ENCODE measurements at regions not wholly inside any gene's neighbourhood (a gene's known extent, or its start where the extent isn't known, plus 50 kb on each side); places are given as distances from the start of the nearest gene placed in this dataset.
"Not testable (repeated sequence)": the region's sequence is repeated elsewhere in the genome, so short reads cannot be mapped to it uniquely, and the experiment has no call there.

DNA sequence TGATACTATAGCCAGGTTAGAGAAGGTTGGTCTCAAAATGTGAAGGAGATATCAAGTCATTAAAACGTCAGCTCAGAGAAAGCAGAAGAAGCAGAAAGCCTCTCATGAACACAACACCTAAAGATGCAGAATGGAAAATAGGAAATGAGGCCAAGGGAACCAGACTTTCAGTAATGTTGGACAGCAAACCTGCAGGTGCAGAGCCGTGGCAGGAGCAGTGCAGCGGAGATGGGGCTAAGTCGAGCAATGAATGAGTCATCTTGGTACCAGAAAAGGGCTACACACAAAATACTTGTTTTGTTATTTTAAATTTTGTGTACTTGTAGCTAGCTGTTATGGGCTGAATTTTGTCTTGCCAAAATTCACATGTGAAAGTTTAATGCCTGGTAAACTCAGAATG lies 479.6 kb upstream of the POM121L12 start:
- TF ChIP-seq, protein P1, sequence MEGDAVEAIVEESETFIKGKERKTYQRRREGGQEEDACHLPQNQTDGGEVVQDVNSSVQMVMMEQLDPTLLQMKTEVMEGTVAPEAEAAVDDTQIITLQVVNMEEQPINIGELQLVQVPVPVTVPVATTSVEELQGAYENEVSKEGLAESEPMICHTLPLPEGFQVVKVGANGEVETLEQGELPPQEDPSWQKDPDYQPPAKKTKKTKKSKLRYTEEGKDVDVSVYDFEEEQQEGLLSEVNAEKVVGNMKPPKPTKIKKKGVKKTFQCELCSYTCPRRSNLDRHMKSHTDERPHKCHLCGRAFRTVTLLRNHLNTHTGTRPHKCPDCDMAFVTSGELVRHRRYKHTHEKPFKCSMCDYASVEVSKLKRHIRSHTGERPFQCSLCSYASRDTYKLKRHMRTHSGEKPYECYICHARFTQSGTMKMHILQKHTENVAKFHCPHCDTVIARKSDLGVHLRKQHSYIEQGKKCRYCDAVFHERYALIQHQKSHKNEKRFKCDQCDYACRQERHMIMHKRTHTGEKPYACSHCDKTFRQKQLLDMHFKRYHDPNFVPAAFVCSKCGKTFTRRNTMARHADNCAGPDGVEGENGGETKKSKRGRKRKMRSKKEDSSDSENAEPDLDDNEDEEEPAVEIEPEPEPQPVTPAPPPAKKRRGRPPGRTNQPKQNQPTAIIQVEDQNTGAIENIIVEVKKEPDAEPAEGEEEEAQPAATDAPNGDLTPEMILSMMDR (IDR thresholded peaks at IDR 0.05; ENCODE audit: low read depth, low read length, missing control alignments): no peak
- no peak for DNase-seq (ENCODE audit: low read depth)
- H3K4me3 ChIP-seq (ENCODE audit: low read depth, low read length): no peak overlapping the region

DNA sequence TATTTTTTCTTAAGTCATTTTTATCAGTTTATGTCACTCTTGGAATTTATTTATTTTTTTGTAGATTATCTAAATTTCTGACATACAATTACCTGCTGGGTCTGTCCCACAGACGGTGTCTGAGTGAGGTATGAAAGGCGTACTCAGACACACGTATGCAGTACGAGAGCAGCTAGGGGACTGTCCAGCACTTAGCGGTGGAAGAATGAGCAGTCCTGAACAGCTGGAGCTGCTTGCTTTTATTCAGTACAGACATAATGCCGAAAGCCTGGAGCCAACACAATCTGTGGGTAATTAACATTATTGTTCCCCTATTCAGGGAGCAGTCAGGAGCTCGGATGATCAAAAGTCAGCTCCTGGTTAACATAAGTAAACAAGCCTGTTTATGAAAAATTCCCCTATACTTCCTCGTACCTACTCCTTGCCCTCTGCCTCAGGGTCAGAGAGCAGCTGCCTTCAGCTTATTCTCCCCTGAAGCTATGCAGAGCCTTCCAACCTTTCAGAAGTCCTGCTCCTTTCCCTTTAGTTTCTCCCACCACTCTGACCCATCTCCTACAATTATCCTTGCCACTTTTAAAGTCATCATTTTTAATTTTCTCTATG lies 488.0 kb upstream of the POM121L12 start:
- no peak for DNase-seq (ENCODE audit: low read depth)
- TF ChIP-seq, protein P1 (IDR thresholded peaks at IDR 0.05; ENCODE audit: low read depth, low read length, missing control alignments): no peak
- H3K4me3 ChIP-seq (ENCODE audit: low read depth, low read length): no peak overlapping the region

DNA sequence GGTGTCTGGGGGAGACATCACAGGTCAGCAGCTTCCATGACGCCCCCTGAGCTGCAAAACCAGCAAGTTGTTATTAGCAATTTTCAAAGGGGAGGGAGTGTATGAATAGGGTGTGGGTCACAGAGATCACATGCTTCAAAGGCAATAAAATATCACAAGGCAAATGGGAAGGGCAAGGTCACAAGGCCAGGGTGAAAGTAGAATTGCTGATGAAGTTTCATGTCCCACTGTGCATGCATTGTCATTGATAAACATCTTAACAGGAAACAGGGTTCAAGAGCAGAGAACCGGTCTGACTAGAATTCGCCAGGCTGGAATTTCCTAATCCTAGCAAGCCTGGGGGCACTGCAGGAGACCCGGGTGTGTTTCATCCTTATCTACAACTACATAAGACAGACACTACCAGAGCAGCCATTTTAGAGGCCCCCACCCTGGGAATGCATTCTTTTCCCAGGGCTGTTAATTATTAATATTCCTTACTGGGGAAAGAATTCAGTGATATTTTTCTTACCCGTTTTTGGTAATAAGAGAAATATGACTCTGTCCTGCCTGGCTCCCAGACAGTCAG lies 494.2 kb upstream of the POM121L12 start:
- DNase-seq (ENCODE audit: low read depth): not testable (repeated sequence)

DNA sequence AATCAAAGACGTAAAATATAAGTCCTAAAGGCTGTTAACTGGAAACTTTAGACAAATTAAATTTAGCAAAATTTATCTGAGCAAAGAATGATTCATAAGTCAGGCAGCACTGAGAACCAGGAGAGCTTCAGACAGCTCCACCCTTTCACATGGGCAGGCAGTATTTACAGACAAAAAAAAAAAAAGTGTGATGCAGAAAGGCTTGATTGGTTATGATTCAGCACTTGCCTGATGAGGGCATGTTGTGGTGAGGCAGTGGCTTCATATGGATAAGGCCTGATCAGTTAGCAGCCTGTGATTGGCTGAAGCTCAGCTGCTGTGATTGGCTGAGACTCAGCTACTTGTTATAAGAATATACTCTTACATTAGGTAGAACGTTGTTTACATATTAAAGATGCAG lies 495.4 kb upstream of the POM121L12 start:
- DNase-seq (ENCODE audit: low read depth): no peak
- TF ChIP-seq, protein P1 (IDR thresholded peaks at IDR 0.05; ENCODE audit: low read depth, low read length, missing control alignments): no peak
- no peak overlapping the region for H3K4me3 ChIP-seq (ENCODE audit: low read depth, low read length)

More for the DNA sequence above, 494.2 kb upstream of the POM121L12 start:
- H3K4me3 ChIP-seq (ENCODE audit: low read depth, low read length): not testable (repeated sequence)

DNA sequence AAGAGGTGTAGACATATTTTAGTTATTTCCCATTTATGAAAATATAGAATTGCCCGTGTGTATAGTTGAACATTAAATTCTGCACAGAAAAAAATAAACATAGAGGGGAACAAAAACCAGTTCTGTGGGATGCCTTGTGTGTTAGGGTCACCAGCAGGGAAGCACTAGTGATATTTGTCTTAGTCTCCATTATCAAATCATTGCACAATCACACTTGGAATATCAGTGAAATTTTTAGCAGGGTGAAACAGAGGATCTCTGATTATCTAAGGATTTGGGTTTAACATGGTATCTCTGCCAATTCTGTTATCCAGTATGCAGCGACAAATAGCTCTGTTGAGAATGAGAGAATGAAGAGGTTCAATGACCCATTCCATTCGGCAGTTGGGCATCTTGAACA lies 496.0 kb upstream of the POM121L12 start:
- no peak overlapping the region for H3K4me3 ChIP-seq (ENCODE audit: low read depth, low read length)
- TF ChIP-seq, protein P1 (IDR thresholded peaks at IDR 0.05; ENCODE audit: low read depth, low read length, missing control alignments): no peak
- no peak for DNase-seq (ENCODE audit: low read depth)

DNA sequence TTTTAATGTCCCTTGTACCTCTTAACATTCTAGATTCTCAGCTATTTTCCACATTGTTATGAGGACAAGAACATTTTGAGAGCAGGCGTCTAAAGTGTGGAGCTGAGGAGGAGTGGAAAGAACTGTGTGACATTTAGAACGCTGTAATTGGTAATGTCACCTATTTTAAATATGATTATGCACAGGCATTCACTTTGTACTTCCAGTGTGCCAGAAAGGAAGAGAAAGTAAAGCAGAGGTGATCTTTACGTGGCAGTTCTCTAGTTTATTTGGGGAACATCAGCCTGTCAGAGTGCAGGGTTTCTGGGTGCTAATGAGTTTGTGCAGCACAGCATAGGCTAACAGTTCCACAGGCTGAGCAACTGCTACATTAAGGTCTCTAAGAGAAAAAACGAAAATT lies 498.4 kb upstream of the POM121L12 start:
- DNase-seq (ENCODE audit: low read depth): no peak
- H3K4me3 ChIP-seq (ENCODE audit: low read depth, low read length): no peak overlapping the region
- TF ChIP-seq, protein P1 (IDR thresholded peaks at IDR 0.05; ENCODE audit: low read depth, low read length, missing control alignments): no peak

DNA sequence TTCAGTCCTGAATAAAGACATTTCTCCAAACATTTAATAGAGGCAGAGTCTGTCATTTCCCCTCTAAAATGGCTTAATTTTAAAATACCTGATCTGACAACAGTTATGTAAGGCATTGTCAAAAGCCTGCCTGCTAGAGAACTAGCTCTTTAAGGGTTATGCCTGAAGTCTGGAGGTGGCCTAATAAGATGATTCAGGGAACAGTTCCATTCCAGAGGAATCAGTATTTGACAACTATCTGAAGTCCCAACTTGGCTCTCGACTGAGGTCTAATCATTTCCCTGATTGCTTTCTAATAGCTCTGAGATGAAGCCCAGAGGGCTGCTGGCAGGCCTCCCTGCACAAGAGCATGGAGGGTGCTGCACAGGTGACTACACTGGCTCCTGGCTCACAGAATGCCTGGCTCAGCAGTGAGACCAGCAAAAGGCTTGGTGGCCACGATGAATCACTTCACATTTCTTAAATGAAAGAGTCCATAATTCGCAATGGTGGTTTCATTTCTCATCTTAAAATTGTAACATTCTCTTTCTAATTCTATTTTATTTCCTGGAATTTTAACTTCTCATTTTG lies 509.6 kb upstream of the POM121L12 start:
- TF ChIP-seq, protein P1 (IDR thresholded peaks at IDR 0.05; ENCODE audit: low read depth, low read length, missing control alignments): no peak
- H3K4me3 ChIP-seq (ENCODE audit: low read depth, low read length): no peak overlapping the region
- DNase-seq (ENCODE audit: low read depth): no peak
